Tibial nerve (tissue), 4 donors: ENCODE measurements at regions not wholly inside any gene's neighbourhood (a gene's known extent, or its start where the extent isn't known, plus 50 kb on each side); places are given as distances from the start of the nearest gene placed in this dataset.

Experiments used
- DNase-seq, 2 donors: peaks; one replicate each; pipeline ENCODE4 v3.0.0-alpha.2; 2019; ENCODE audit warnings: low spot score in 2 of 2
- H3K27ac ChIP-seq, 4 donors: fragments of 200-600 bp; sonication (generic) in 3 of 4; one replicate each; pipeline ENCODE4 v1.5.1; 2017 to 2019; ENCODE audit warnings: mild to moderate bottlenecking in 1 of 4
- H3K27me3 ChIP-seq, 2 donors: fragments of 200-600 bp; sonication (generic) in 1 of 2; one replicate each; pipeline versions ENCODE4 v1.5.1 to v1.6.0; 2017 to 2019
- H3K36me3 ChIP-seq, 3 donors: fragments of 200-600 bp; sonication (generic); one replicate each; pipeline ENCODE4 v1.5.1; 2018 to 2019
- H3K4me1 ChIP-seq, 4 donors: fragments of 200-600 bp; sonication (generic) in 3 of 4; one replicate each; pipeline ENCODE4 v1.5.1; 2017 to 2019
- H3K4me3 ChIP-seq, 4 donors: fragments of 200-600 bp; sonication (generic) in 3 of 4; one replicate each; pipeline ENCODE4 v1.5.1; 2017 to 2019; ENCODE audit warnings: mild to moderate bottlenecking in 1 of 4, moderate library complexity in 1 of 4
- H3K9me3 ChIP-seq, 4 donors: fragments of 200-600 bp; sonication (generic) in 3 of 4; one replicate each; pipeline ENCODE4 v1.5.1; 2017 to 2019
- CTCF ChIP-seq, 5 experiments: fragments of 200-600 bp in 3 of 5; fragments of 450-650 bp in 2 of 5; sonication (generic) in 3 of 5; IDR thresholded peaks; one replicate each; pipeline ENCODE4 v1.5.1; 2016 to 2019; ENCODE audit warnings: antibody characterized with exemption in 5 of 5, mild to moderate bottlenecking in 3 of 5, moderate library complexity in 2 of 5
- EP300 ChIP-seq, 2 donors: sonication (generic); formaldehyde crosslinking; IDR thresholded peaks; one replicate each; pipeline ENCODE4 v1.6.1; 2017; ENCODE audit warnings: antibody characterized with exemption in 2 of 2, mild to moderate bottlenecking in 1 of 2
- POLR2A ChIP-seq, 2 donors: fragments of 450-650 bp; IDR thresholded peaks; one replicate each; pipeline ENCODE4 v1.6.1; 2017; ENCODE audit warnings: antibody characterized with exemption in 2 of 2, mild to moderate bottlenecking in 2 of 2, moderate library complexity in 2 of 2
- WGBS, 2 donors: methylation state at CpG; one replicate each; pipeline ENCODE4 v1.1.5; 2018; 5-methylcytosine and 5-hydroxymethylcytosine counted together

GRCh38 chrX:99383786-99384185 lies 1026.3 kb downstream of the PCDH19 start:
- DNase-seq: no peak

GRCh38 chrX:99371976-99372595 lies 1038.0 kb downstream of the PCDH19 start:
- peaks cover 0 to 5% of the 10 kb centered on the region in 2 donors for H3K27me3 ChIP-seq
- H3K27ac ChIP-seq: no peak overlapping the region
- H3K4me1 ChIP-seq: no peaks in the 10 kb centered on the region
- no peaks in the 10 kb centered on the region for H3K36me3 ChIP-seq
- no peak for DNase-seq
- 82 to 100% methylated on average over 16 to 36 of the region's 53 CpGs for WGBS, 2 donors
- TF ChIP-seq EP300 (IDR thresholded peaks at IDR 0.05): no peak
- TF ChIP-seq POLR2A (IDR thresholded peaks at IDR 0.05): no peak
- no peak for TF ChIP-seq CTCF (IDR thresholded peaks at IDR 0.05)
- H3K9me3 ChIP-seq: no peaks in the 10 kb centered on the region
- H3K4me3 ChIP-seq: no peak overlapping the region

More at GRCh38 chrX:99383786-99384185, 1026.3 kb downstream of the PCDH19 start:
- Histone ChIP-seq H3K36me3 (no peaks in the 10 kb centered on the region), H3K4me3 (no peak overlapping the region), H3K4me1 (no peaks in the 10 kb centered on the region), H3K27ac (no peak overlapping the region), H3K27me3 (peaks cover 0 to 6% of the 10 kb centered on the region in 2 donors), H3K9me3 (no peaks in the 10 kb centered on the region)
- TF ChIP-seq POLR2A (IDR thresholded peaks at IDR 0.05): no peak
- 83 to 91% methylated on average over 3 to 5 of the region's 5 CpGs for WGBS, 2 donors

GRCh38 chrX:99353412-99353811 lies 1056.7 kb downstream of the PCDH19 start:
- no peaks in the 10 kb centered on the region for H3K9me3 ChIP-seq
- TF ChIP-seq CTCF (IDR thresholded peaks at IDR 0.05) (no peak), POLR2A (IDR thresholded peaks at IDR 0.05) (no peak), EP300 (IDR thresholded peaks at IDR 0.05) (no peak)
- no peaks in the 10 kb centered on the region for H3K4me1 ChIP-seq
- H3K4me3 ChIP-seq: no peak overlapping the region
- no peak overlapping the region for H3K27ac ChIP-seq
- 60% methylated on average over 1 of the region's 1 CpG; no CpG with 5 or more reads in 1 of the 2 donors for WGBS, 2 donors
- no peak for DNase-seq
- H3K27me3 ChIP-seq: peaks cover 0 to 4% of the 10 kb centered on the region in 2 donors
- H3K36me3 ChIP-seq: no peaks in the 10 kb centered on the region

- Histone ChIP-seq H3K36me3 (no peaks in the 10 kb centered on the region), H3K9me3 (no peaks in the 10 kb centered on the region), H3K4me3 (no peak overlapping the region), H3K27ac (no peak overlapping the region), H3K27me3 (no peaks in the 10 kb centered on the region), H3K4me1 (no peaks in the 10 kb centered on the region)
- TF ChIP-seq EP300 (IDR thresholded peaks at IDR 0.05): no peak
- no peak for TF ChIP-seq CTCF (IDR thresholded peaks at IDR 0.05)
- no peak for TF ChIP-seq POLR2A (IDR thresholded peaks at IDR 0.05)
- WGBS, 2 donors: 77 to 83% methylated on average over 1 to 4 of the region's 4 CpGs
- no peak for DNase-seq
Measured at GRCh38 chrX:99348256-99348655, 1061.8 kb downstream of the PCDH19 start.

GRCh38 chrX:99308302-99308701 lies 1101.8 kb downstream of the PCDH19 start:
- no peaks in the 10 kb centered on the region for H3K4me1 ChIP-seq
- DNase-seq: no peak
- no peaks in the 10 kb centered on the region for H3K36me3 ChIP-seq
- no peaks in the 10 kb centered on the region for H3K9me3 ChIP-seq
- TF ChIP-seq EP300 (IDR thresholded peaks at IDR 0.05) (no peak), POLR2A (IDR thresholded peaks at IDR 0.05) (no peak), CTCF (IDR thresholded peaks at IDR 0.05) (no peak)
- H3K27me3 ChIP-seq: no peaks in the 10 kb centered on the region
- H3K4me3 ChIP-seq: no peak overlapping the region
- no peak overlapping the region for H3K27ac ChIP-seq

GRCh38 chrX:99305573-99305972 lies 1104.5 kb downstream of the PCDH19 start:
- no peaks in the 10 kb centered on the region for H3K9me3 ChIP-seq
- no peak for DNase-seq

More at GRCh38 chrX:99305573-99305972, 1104.5 kb downstream of the PCDH19 start:
- WGBS, 2 donors: 55 to 59% methylated on average over 3 of the region's 3 CpGs
- no peaks in the 10 kb centered on the region for H3K27me3 ChIP-seq
- H3K36me3 ChIP-seq: no peaks in the 10 kb centered on the region
- H3K27ac ChIP-seq: no peak overlapping the region
- H3K4me1 ChIP-seq: no peaks in the 10 kb centered on the region
- TF ChIP-seq CTCF (IDR thresholded peaks at IDR 0.05): no peak
- no peak for TF ChIP-seq EP300 (IDR thresholded peaks at IDR 0.05)
- no peak for TF ChIP-seq POLR2A (IDR thresholded peaks at IDR 0.05)
- H3K4me3 ChIP-seq: no peak overlapping the region
